IMR-90 (cell line): ENCODE measurements at regions not wholly inside any gene's neighbourhood (a gene's known extent, or its start where the extent isn't known, plus 50 kb on each side); places are given as distances from the start of the nearest gene placed in this dataset.
"Not testable (repeated sequence)": the region's sequence is repeated elsewhere in the genome, so short reads cannot be mapped to it uniquely, and the experiment has no call there.

Experiments used
- FOS ChIP-seq: fragments of 150-350 bp; IDR thresholded peaks from 2 replicates; pipeline ENCODE4 v1.6.1; 2016; ENCODE audit warnings: low read depth, low read length
- POLR2A ChIP-seq: IDR thresholded peaks from 2 replicates; pipeline ENCODE4 v1.6.1; 2012; ENCODE audit warnings: mild to moderate bottlenecking, low read depth, low read length
- TF ChIP-seq, protein P1 (sequence below): conservative IDR thresholded peaks from 2 replicates; pipeline ENCODE4 v1.5.1; 2012; ENCODE audit warnings: mild to moderate bottlenecking, low read depth, low read length, improper control_type of control experiment

DNA sequence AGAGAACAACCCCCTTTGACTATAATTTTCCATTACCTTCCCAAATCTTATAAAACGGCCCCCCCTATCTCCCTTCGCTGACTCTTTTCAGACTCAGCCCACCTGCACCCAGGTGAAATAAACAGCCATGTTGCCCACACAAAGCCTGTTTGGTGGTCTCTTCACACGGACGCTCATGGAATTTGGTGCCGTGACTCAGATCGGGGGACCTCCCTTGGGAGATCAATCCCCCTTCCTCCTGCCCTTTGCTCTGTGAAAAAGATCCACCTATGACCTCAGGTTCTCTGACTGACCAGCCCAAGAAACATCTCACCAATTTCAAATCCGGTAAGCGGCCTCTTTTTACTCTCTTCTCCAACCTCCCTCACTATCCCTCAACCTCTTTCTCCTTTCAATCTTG, 146.8 kb upstream of the TRIB2 start:
- TF ChIP-seq FOS, POLR2A: not testable (repeated sequence)
- TF ChIP-seq, protein P1, sequence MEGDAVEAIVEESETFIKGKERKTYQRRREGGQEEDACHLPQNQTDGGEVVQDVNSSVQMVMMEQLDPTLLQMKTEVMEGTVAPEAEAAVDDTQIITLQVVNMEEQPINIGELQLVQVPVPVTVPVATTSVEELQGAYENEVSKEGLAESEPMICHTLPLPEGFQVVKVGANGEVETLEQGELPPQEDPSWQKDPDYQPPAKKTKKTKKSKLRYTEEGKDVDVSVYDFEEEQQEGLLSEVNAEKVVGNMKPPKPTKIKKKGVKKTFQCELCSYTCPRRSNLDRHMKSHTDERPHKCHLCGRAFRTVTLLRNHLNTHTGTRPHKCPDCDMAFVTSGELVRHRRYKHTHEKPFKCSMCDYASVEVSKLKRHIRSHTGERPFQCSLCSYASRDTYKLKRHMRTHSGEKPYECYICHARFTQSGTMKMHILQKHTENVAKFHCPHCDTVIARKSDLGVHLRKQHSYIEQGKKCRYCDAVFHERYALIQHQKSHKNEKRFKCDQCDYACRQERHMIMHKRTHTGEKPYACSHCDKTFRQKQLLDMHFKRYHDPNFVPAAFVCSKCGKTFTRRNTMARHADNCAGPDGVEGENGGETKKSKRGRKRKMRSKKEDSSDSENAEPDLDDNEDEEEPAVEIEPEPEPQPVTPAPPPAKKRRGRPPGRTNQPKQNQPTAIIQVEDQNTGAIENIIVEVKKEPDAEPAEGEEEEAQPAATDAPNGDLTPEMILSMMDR = not testable (repeated sequence)
